ENCODE measurements at regions not wholly inside any gene's neighbourhood (a gene's known extent, or its start where the extent isn't known, plus 50 kb on each side); places are given as distances from the start of the nearest gene placed in this dataset.

DNA sequence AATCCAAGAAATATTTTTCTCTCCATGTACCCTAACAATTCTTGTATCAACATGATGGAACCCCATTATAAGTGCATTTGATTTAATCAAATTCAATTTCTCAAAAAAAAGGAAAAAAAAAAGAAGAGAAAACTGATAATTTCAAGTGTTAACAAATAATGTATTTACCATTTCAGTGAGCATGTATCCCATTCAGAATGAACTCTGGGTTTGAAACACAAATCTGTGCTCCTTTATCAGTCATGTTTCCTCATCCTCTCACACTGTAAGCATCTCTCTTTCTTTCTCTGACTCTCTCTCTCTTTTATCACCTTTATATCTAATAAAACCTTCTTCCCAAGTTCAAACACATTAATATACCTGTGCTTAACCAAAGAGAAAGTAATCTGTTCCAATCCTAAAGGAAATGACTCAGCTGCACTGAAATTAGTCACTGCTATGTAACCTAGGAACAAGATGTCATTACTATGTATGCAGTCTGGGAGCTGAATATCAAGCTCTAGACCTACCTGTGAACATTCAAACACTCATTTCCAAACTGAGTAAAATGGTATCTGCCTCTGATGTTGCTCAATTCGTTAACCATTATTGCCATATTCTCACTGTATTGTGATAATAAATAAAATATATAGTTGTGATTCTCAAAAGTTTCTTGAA, 135.0 kb upstream of the LRIG3 start:
- TF ChIP-seq, protein P1, sequence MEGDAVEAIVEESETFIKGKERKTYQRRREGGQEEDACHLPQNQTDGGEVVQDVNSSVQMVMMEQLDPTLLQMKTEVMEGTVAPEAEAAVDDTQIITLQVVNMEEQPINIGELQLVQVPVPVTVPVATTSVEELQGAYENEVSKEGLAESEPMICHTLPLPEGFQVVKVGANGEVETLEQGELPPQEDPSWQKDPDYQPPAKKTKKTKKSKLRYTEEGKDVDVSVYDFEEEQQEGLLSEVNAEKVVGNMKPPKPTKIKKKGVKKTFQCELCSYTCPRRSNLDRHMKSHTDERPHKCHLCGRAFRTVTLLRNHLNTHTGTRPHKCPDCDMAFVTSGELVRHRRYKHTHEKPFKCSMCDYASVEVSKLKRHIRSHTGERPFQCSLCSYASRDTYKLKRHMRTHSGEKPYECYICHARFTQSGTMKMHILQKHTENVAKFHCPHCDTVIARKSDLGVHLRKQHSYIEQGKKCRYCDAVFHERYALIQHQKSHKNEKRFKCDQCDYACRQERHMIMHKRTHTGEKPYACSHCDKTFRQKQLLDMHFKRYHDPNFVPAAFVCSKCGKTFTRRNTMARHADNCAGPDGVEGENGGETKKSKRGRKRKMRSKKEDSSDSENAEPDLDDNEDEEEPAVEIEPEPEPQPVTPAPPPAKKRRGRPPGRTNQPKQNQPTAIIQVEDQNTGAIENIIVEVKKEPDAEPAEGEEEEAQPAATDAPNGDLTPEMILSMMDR (IDR thresholded peaks at IDR 0.05; ENCODE audit: low read length) = no peak
- no peak for TF ChIP-seq EZH2 (IDR thresholded peaks at IDR 0.05; ENCODE audit: borderline replicate concordance, low read length)

Measured in OCI-LY1 (cell line).